ENCODE measurements at regions not wholly inside any gene's neighbourhood (a gene's known extent, or its start where the extent isn't known, plus 50 kb on each side); places are given as distances from the start of the nearest gene placed in this dataset.

GRCh38 chr11:25183411-25183810 lies 686.6 kb downstream of the LUZP2 start:
- TF ChIP-seq ZNF274 (IDR thresholded peaks at IDR 0.05; ENCODE audit: low read depth, low read length), result no peak
- TF ChIP-seq YY1 (IDR thresholded peaks at IDR 0.05; ENCODE audit: insufficient read depth, insufficient read length), result no peak

All from NT2/D1 (cell line).